T-cell (primary cell): ENCODE measurements at regions not wholly inside any gene's neighbourhood (a gene's known extent, or its start where the extent isn't known, plus 50 kb on each side); places are given as distances from the start of the nearest gene placed in this dataset.

Source experiments
- ATAC-seq, 4 experiments: fragments of 200-7000 bp in 3 of 4; fragments of 150-1000 bp in 1 of 4; cut with Tn5 transposase; replicated peaks in 1 of 4; 1 replicate in 3 of 4; 2 replicates in 1 of 4; pipeline ENCODE4 v1.10.0; 2021; ENCODE audit warnings: moderate library complexity in 3 of 4, mild to moderate bottlenecking in 2 of 4, moderate number of reproducible peaks in 1 of 4
- CTCF ChIA-PET, 2 donors: fragments of 300-600 bp; sonication (Branson Sonifier 250); formaldehyde crosslinking; loops; one replicate each; lab custom pipeline; 2022; ENCODE audit warnings: antibody characterized with exemption in 2 of 2; lab: Charles Lee
- POLR2A ChIA-PET, 2 donors: fragments of 300-600 bp; sonication (Branson Sonifier 250); formaldehyde crosslinking; loops; one replicate each; lab custom pipeline; 2022; ENCODE audit warnings: antibody characterized with exemption in 2 of 2; lab: Charles Lee
- DNase-seq, 35 experiments: peaks; one replicate each; pipeline versions ENCODE4 v3.0.0 to v3.0.0-alpha.2; 2013 to 2023
- H3K27ac ChIP-seq: one replicate; pipeline ENCODE4 v1.5.1; 2013; ENCODE audit warnings: low read length
- H3K27me3 ChIP-seq, 2 experiments: replicated peaks in 1 of 2; 1 replicate in 1 of 2; 2 replicates in 1 of 2; pipeline versions ENCODE4 v1.6.1 to v1.7.0; 2013; ENCODE audit warnings: low read length in 1 of 2, mixed read lengths in 1 of 2; ENCODE audit not compliant: control insufficient read depth in 2 of 2, insufficient read depth in 2 of 2; ENCODE audit errors: extremely low read depth in 1 of 2
- H3K36me3 ChIP-seq, 2 donors: 1 replicate in 1 of 2; 2 replicates in 1 of 2; pipeline versions ENCODE4 v1.6.1 to v1.7.0; 2013; ENCODE audit warnings: low read length in 1 of 2; ENCODE audit not compliant: control insufficient read depth in 2 of 2, insufficient read depth in 1 of 2; ENCODE audit errors: extremely low read depth in 1 of 2
- H3K4me1 ChIP-seq, 2 experiments: 1 replicate in 1 of 2; 2 replicates in 1 of 2; pipeline versions ENCODE4 v1.6.1 to v1.7.0; 2013; ENCODE audit warnings: low read length in 2 of 2, mixed read lengths in 1 of 2; ENCODE audit not compliant: insufficient read depth in 2 of 2, control insufficient read depth in 1 of 2; ENCODE audit errors: extremely low read depth in 1 of 2
- H3K4me3 ChIP-seq, 2 donors: 1 replicate in 1 of 2; 2 replicates in 1 of 2; pipeline versions ENCODE4 v1.5.1 to v1.7.0; 2013; ENCODE audit warnings: mild to moderate bottlenecking in 2 of 2, low read length in 1 of 2, moderate library complexity in 1 of 2; ENCODE audit not compliant: control insufficient read depth in 1 of 2; ENCODE audit errors: extremely low read depth in 1 of 2
- H3K9me3 ChIP-seq: 2 replicates; pipeline ENCODE4 v1.7.0; 2013
- H3K27ac Mint-ChIP-seq, 2 donors: one replicate each; pipeline ENCODE4 v1.8.0; 2020 to 2021; ENCODE audit warnings: mild to moderate bottlenecking in 2 of 2, mixed read lengths in 2 of 2
- H3K27me3 Mint-ChIP-seq, 2 donors: one replicate each; pipeline ENCODE4 v1.8.0; 2021 to 2022; ENCODE audit warnings: mixed read lengths in 2 of 2
- H3K36me3 Mint-ChIP-seq: one replicate; pipeline ENCODE4 v1.8.0; 2021; ENCODE audit warnings: mixed read lengths
- H3K4me1 Mint-ChIP-seq, 3 donors: one replicate each; pipeline ENCODE4 v1.8.0; 2020 to 2022; ENCODE audit warnings: mixed read lengths in 3 of 3, mild to moderate bottlenecking in 1 of 3
- H3K4me3 Mint-ChIP-seq, 3 donors: one replicate each; pipeline ENCODE4 v1.8.0; 2020 to 2022; ENCODE audit warnings: mild to moderate bottlenecking in 3 of 3, mixed read lengths in 3 of 3, moderate library complexity in 3 of 3
- H3K9me3 Mint-ChIP-seq, 3 donors: one replicate each; pipeline ENCODE4 v1.8.0; 2020 to 2022; ENCODE audit warnings: mixed read lengths in 3 of 3
- WGBS: methylation state at CpG from one replicate; pipeline ENCODE4 v1.1.5; 2013; ENCODE audit warnings: missing lambda C conversion rate; ENCODE audit not compliant: insufficient coverage; 5-methylcytosine and 5-hydroxymethylcytosine counted together

DNA sequence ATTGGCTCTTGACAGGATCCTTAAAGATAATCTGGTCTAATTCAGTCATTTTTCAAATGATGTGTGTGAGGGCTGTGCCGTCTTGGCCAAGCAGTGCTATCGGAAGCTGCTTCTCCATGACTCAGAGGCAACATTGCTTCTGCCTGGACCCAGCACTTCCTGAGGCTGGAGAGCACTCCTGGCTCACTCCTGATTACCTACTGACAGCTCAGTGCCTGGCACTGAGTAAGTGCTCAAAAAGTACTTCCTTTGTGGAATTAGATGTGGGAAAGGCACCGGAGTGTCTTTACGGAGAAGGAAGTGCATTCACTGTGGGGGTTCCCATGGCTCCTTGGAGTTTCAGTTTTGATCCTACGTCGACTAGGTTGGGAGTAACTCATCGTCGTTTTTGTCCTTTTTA is 86.9 kb upstream of the UBE3A start:
- DNase-seq, result no peak
- Histone ChIP-seq H3K27me3 (no peaks in the 10 kb centered on the region), H3K36me3 (no peaks in the 10 kb centered on the region), H3K4me3 (no peak overlapping the region), H3K9me3 (no peaks in the 10 kb centered on the region), H3K27ac (no peak overlapping the region), H3K4me1 (no peaks in the 10 kb centered on the region)
- Mint-ChIP-seq H3K36me3 (no peaks in the 10 kb centered on the region), H3K9me3 (peaks cover 10 to 31% (median 17%) of the 10 kb centered on the region in 3 donors), H3K4me1 (no peaks in the 10 kb centered on the region), H3K27ac (no peak overlapping the region), H3K27me3 (peaks cover 5 to 7% of the 10 kb centered on the region in 2 donors), H3K4me3 (no peak overlapping the region)
- ChIA-PET CTCF (interaction anchor here in 1 of 2 donors (0.8 kb wide), 1 partner anchor 35 kb away, joined by 3 read pairs; no protein-coding TSS in a partner anchor), POLR2A (interaction anchor here in 1 of 2 donors (0.6 kb wide), 1 partner anchor 64 kb away, joined by 6 read pairs; no protein-coding TSS in a partner anchor)
- no peak for ATAC-seq
- WGBS, result 59% methylated on average over 4 of the region's 8 CpGs

DNA sequence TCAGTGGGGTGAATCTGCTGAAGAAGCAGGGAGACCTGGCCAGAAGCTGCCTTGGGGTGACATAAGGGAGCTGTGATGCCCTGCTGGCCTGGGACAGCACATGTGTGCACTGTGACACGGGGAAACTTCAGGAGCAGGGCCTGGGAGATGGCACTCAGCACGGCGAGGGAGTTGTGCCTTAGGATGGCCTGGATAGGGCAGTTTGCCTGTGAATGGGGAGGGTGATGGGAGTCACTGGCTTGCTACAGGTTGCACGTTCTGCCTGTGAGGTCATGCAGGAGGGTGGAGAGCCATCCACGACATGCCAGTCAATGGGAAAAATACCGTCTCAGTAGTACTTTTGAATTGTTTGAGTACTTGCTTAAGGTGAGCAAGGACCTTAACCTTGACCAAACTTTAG is 76.8 kb upstream of the UBE3A start:
- H3K9me3 ChIP-seq, result no peaks in the 10 kb centered on the region
- POLR2A ChIA-PET, result no interaction called here
- no peaks in the 10 kb centered on the region for H3K27me3 ChIP-seq
- no peak overlapping the region for H3K4me3 ChIP-seq
- H3K4me1 ChIP-seq, result no peaks in the 10 kb centered on the region
- ATAC-seq (no peak), DNase-seq (no peak)
- 85% methylated on average over 4 of the region's 6 CpGs for WGBS
- no peak overlapping the region for H3K27ac Mint-ChIP-seq
- H3K27me3 Mint-ChIP-seq, result peaks cover 4 to 11% of the 10 kb centered on the region in 2 donors
- H3K4me3 Mint-ChIP-seq, result no peak overlapping the region
- no peaks in the 10 kb centered on the region for H3K36me3 Mint-ChIP-seq
- H3K36me3 ChIP-seq, result no peaks in the 10 kb centered on the region
- CTCF ChIA-PET, result interaction anchor here in 1 of 2 donors (0.6 kb wide), 1 partner anchor 194 kb away, joined by 3 read pairs; no protein-coding TSS in a partner anchor
- no peaks in the 10 kb centered on the region for H3K9me3 Mint-ChIP-seq
- H3K4me1 Mint-ChIP-seq, result no peaks in the 10 kb centered on the region
- no peak overlapping the region for H3K27ac ChIP-seq

DNA sequence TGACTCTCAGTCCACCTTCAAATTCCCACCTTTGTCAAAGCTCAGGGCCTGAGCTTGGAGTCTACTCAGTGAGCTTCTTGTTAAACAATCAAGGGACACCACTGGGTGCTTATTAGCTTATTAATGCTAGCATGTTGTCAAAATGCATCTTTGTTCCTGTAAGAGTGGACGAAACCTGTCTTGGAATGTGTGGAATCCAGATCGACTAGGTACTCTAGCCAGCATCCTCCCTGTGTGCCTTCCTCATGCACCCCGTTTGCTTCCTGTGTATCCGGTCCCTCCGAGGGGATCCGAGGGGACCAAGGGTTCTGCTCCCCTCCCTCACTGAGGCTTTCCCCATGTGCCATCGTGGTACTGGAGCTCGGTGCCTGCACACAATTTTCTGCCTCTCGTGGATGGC is 75.7 kb upstream of the UBE3A start:
- H3K27me3 ChIP-seq, result no peaks in the 10 kb centered on the region
- POLR2A ChIA-PET, result no interaction called here
- DNase-seq (no peak), ATAC-seq (no peak)
- Mint-ChIP-seq H3K4me3 (no peak overlapping the region), H3K36me3 (no peaks in the 10 kb centered on the region), H3K27ac (no peak overlapping the region), H3K9me3 (no peaks in the 10 kb centered on the region), H3K27me3 (peaks cover 4 to 7% of the 10 kb centered on the region in 2 donors), H3K4me1 (no peaks in the 10 kb centered on the region)
- H3K4me3 ChIP-seq, result no peak overlapping the region
- 86% methylated on average over 9 of the region's 9 CpGs for WGBS
- CTCF ChIA-PET, result interaction anchor here in 1 of 2 donors (0.6 kb wide), 1 partner anchor 86 kb away, joined by 6 read pairs; no protein-coding TSS in a partner anchor
- no peaks in the 10 kb centered on the region for H3K4me1 ChIP-seq
- no peaks in the 10 kb centered on the region for H3K36me3 ChIP-seq
- H3K9me3 ChIP-seq, result no peaks in the 10 kb centered on the region
- H3K27ac ChIP-seq, result no peak overlapping the region

DNA sequence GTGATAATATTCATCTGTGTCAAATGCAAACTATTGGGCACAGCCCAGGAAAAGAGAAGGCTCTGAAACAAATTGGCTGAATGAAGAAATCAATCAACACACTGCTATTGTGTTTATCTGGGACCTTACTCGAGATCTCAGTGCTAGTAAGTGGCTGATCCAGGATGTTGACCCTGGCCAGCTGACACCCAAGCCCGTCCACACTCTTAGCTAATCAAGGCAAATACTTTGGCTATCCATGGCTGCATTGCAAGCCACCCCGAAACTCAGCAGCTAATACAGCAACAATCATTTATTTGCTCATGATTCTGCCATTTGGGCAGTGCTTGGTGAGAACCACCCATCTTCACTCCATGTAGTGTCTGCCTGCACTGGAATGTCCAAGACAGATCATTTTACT is 74.1 kb upstream of the UBE3A start:
- Histone ChIP-seq H3K4me1 (no peaks in the 10 kb centered on the region), H3K36me3 (no peaks in the 10 kb centered on the region), H3K27ac (no peak overlapping the region), H3K27me3 (no peaks in the 10 kb centered on the region), H3K4me3 (no peak overlapping the region), H3K9me3 (no peaks in the 10 kb centered on the region)
- ATAC-seq, result no peak
- 69% methylated on average over 3 of the region's 3 CpGs for WGBS
- H3K9me3 Mint-ChIP-seq, result no peaks in the 10 kb centered on the region
- ChIA-PET POLR2A (interaction anchor here in 1 of 2 donors (0.7 kb wide), 1 partner anchor 801 kb away, joined by 3 read pairs; no protein-coding TSS in a partner anchor), CTCF (no interaction called here)
- no peaks in the 10 kb centered on the region for H3K4me1 Mint-ChIP-seq
- H3K36me3 Mint-ChIP-seq, result no peaks in the 10 kb centered on the region
- DNase-seq, result no peak
- H3K27ac Mint-ChIP-seq, result no peak overlapping the region
- H3K27me3 Mint-ChIP-seq, result peaks cover 4 to 5% of the 10 kb centered on the region in 2 donors
- no peak overlapping the region for H3K4me3 Mint-ChIP-seq

DNA sequence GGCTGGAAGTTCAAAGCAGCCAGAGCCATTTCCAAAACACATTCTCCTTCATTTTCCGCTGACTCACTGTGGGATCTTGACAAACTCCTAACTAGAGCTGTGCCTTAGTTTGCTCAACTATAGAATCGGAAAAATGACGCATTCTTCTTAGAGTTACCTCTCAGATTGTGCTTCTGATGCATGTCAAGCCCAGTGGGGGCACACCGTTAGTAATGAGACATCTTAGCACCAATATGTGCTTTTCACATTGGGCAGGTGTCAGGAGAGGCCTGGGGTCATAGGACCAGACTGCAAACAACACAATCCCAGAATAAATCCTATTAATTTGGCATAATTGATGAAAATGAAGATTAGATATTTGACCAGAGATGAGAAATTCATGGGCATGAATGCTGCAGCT is 71.3 kb upstream of the UBE3A start:
- no peaks in the 10 kb centered on the region for H3K9me3 Mint-ChIP-seq
- Histone ChIP-seq H3K4me1 (no peaks in the 10 kb centered on the region), H3K27ac (no peak overlapping the region), H3K9me3 (no peaks in the 10 kb centered on the region), H3K36me3 (no peaks in the 10 kb centered on the region), H3K27me3 (peaks cover 0 to 5% of the 10 kb centered on the region in 2 experiments), H3K4me3 (no peak overlapping the region)
- no peak overlapping the region for H3K4me3 Mint-ChIP-seq
- H3K27me3 Mint-ChIP-seq, result peaks cover 4 to 5% of the 10 kb centered on the region in 2 donors
- H3K36me3 Mint-ChIP-seq, result no peaks in the 10 kb centered on the region
- ChIA-PET POLR2A (no interaction called here), CTCF (interaction anchor here in 1 of 2 donors (1.6 kb wide), 1 partner anchor 11 kb away, joined by 4 read pairs; no protein-coding TSS in a partner anchor)
- H3K4me1 Mint-ChIP-seq, result no peaks in the 10 kb centered on the region
- ATAC-seq (no peak), DNase-seq (no peak)
- H3K27ac Mint-ChIP-seq, result no peak overlapping the region
- 80% methylated on average over 3 of the region's 4 CpGs for WGBS

DNA sequence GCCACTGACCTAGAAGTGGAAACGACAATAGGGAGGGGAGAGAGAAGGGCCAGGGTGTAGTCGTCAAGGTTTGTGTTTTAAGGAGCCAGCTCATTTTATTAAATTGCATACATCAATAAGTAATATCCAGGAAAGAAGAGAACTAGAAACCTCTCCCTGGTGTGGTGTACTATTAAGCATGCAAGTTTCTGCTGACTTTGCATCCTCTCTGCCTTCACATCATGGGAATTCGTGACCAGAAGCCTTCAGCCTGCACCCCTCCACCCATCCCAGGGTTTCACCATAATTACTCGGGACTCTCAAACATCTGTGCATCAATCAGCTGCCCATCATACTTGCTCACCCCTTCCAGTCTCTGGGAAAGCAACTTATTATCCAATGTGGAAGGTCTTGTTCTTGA is 70.9 kb upstream of the UBE3A start:
- no peaks in the 10 kb centered on the region for H3K36me3 Mint-ChIP-seq
- peaks cover 0 to 5% of the 10 kb centered on the region in 2 experiments for H3K27me3 ChIP-seq
- peaks cover 3 to 4% of the 10 kb centered on the region in 2 donors for H3K27me3 Mint-ChIP-seq
- H3K27ac ChIP-seq, result no peak overlapping the region
- H3K4me1 Mint-ChIP-seq, result no peaks in the 10 kb centered on the region
- no peaks in the 10 kb centered on the region for H3K9me3 ChIP-seq
- no peak overlapping the region for H3K4me3 ChIP-seq
- no peak overlapping the region for H3K4me3 Mint-ChIP-seq
- no peaks in the 10 kb centered on the region for H3K36me3 ChIP-seq
- no peaks in the 10 kb centered on the region for H3K9me3 Mint-ChIP-seq
- no CpG with 5 or more reads among the region's 4 CpGs for WGBS
- ChIA-PET CTCF (interaction anchor here in 1 of 2 donors (0.6 to 1.1 kb wide), 2 partner anchors 424 to 619 kb away, joined by 3 to 4 read pairs; no protein-coding TSS in a partner anchor), POLR2A (no interaction called here)
- no peaks in the 10 kb centered on the region for H3K4me1 ChIP-seq
- no peak for DNase-seq
- no peak for ATAC-seq
- H3K27ac Mint-ChIP-seq, result no peak overlapping the region
